H1 (cell line): ENCODE measurements at regions not wholly inside any gene's neighbourhood (a gene's known extent, or its start where the extent isn't known, plus 50 kb on each side); places are given as distances from the start of the nearest gene placed in this dataset.

ENCODE experiments used
- CTCF ChIA-PET: fragments of 300-600 bp; sonication (Branson Sonifier 250); formaldehyde crosslinking; loops from one replicate; lab custom pipeline; 2021; ENCODE audit not compliant: partially characterized antibody; lab: Charles Lee
- POLR2A ChIA-PET: fragments of 300-600 bp; sonication (Branson Sonifier 250); formaldehyde crosslinking; loops from one replicate; lab custom pipeline; 2021; ENCODE audit warnings: inconsistent platforms; ENCODE audit not compliant: partially characterized antibody; lab: Charles Lee
- DNase-seq, 2 experiments: peaks; one replicate each; pipeline versions ENCODE4 v3.0.0 to v3.0.0-alpha.2; 2010 to 2022; ENCODE audit warnings: low spot score in 2 of 2, low read depth in 1 of 2, mixed read lengths in 1 of 2
- FAIRE-seq: peaks from 2 replicates; lab custom pipeline; 2011; peaks lifted over from hg19 to GRCh38; lab: Jason Lieb, UNC
- H2AFZ ChIP-seq: 2 replicates; pipeline ENCODE4 v1.8.1; 2012; ENCODE audit warnings: low read length, inconsistent platforms
- H2AK5ac ChIP-seq: 2 replicates; pipeline ENCODE4 v1.6.1; 2013; ENCODE audit warnings: low read depth, low read length
- H2BK120ac ChIP-seq: replicated peaks from 2 replicates; pipeline ENCODE3; 2013; ENCODE audit warnings: low read depth, low read length, inconsistent platforms
- H2BK12ac ChIP-seq: 2 replicates; pipeline ENCODE4 v1.6.1; 2013; ENCODE audit warnings: low read depth, low read length
- H2BK15ac ChIP-seq: 2 replicates; pipeline ENCODE4 v1.6.1; 2013; ENCODE audit warnings: low read length
- H2BK20ac ChIP-seq: 2 replicates; pipeline ENCODE4 v1.6.1; 2013; ENCODE audit warnings: low read length
- H2BK5ac ChIP-seq: 2 replicates; pipeline ENCODE4 v1.6.1; 2013; ENCODE audit warnings: low read depth, low read length
- H3K14ac ChIP-seq: 2 replicates; pipeline ENCODE4 v1.6.1; 2013; ENCODE audit warnings: inconsistent platforms; ENCODE audit not compliant: insufficient read length
- H3K18ac ChIP-seq: 2 replicates; pipeline ENCODE4 v1.6.1; 2013; ENCODE audit warnings: low read length; ENCODE audit errors: extremely low read depth
- H3K23ac ChIP-seq: 2 replicates; pipeline ENCODE4 v1.6.1; 2013; ENCODE audit warnings: inconsistent platforms; ENCODE audit not compliant: insufficient read length
- H3K23me2 ChIP-seq: 2 replicates; pipeline ENCODE4 v1.6.1; 2013; ENCODE audit warnings: low read depth, low read length
- H3K27ac ChIP-seq: 2 replicates; pipeline ENCODE4 v1.6.1; 2011; ENCODE audit warnings: low read depth, low read length, inconsistent platforms
- H3K27me3 ChIP-seq, 4 experiments: replicated peaks in 1 of 4; 1 replicate in 1 of 4; 2 replicates in 3 of 4; pipeline versions ENCODE4 v1.6.1 to v1.8.1; 2011 to 2013; ENCODE audit warnings: low read length in 3 of 4, mild to moderate bottlenecking in 3 of 4, inconsistent platforms in 2 of 4, mixed read lengths in 2 of 4, moderate library complexity in 1 of 4; ENCODE audit not compliant: control insufficient read depth in 3 of 4, insufficient read depth in 3 of 4; ENCODE audit errors: extremely low read depth in 1 of 4
- H3K36me3 ChIP-seq, 4 experiments: 2 replicates each; pipeline versions ENCODE4 v1.6.1 to v1.8.1; 2011 to 2013; ENCODE audit warnings: mild to moderate bottlenecking in 4 of 4, low read length in 3 of 4, moderate library complexity in 2 of 4, control low read depth in 1 of 4, inconsistent platforms in 1 of 4; ENCODE audit not compliant: insufficient read depth in 4 of 4, control insufficient read depth in 2 of 4
- H3K4ac ChIP-seq: replicated peaks from 2 replicates; pipeline ENCODE3; 2013; ENCODE audit warnings: low read length, low read depth, mixed read lengths, inconsistent platforms; ENCODE audit not compliant: insufficient read length
- H3K4me1 ChIP-seq, 4 experiments: replicated peaks in 1 of 4; 1 replicate in 1 of 4; 2 replicates in 3 of 4; pipeline versions ENCODE4 v1.6.1 to v1.8.1; 2011 to 2013; ENCODE audit warnings: low read length in 3 of 4, inconsistent platforms in 2 of 4, mixed read lengths in 1 of 4; ENCODE audit not compliant: insufficient read depth in 4 of 4, control insufficient read depth in 3 of 4
- H3K4me2 ChIP-seq, 2 experiments: 2 replicates each; pipeline versions ENCODE4 v1.6.1 to v1.8.1; 2011 to 2013; ENCODE audit warnings: low read depth in 2 of 2, low read length in 2 of 2, control low read depth in 1 of 2, inconsistent platforms in 1 of 2, mild to moderate bottlenecking in 1 of 2; ENCODE audit not compliant: insufficient read depth in 1 of 2
- H3K4me3 ChIP-seq, 4 experiments: fragments of 200-600, 300-600 bp in 1 of 4; sonication (generic), shearing (Covaris generic), sonication (Bioruptor Twin) in 1 of 4; 2 replicates each; pipeline versions ENCODE4 v1.5.1 to v1.8.1; 2011 to 2016; ENCODE audit warnings: low read length in 4 of 4, low read depth in 3 of 4, control low read depth in 2 of 4, inconsistent platforms in 2 of 4, mild to moderate bottlenecking in 2 of 4, mixed read lengths in 1 of 4, moderate library complexity in 1 of 4; ENCODE audit not compliant: insufficient read depth in 2 of 4; ENCODE audit errors: extremely low read depth in 1 of 4
- H3K56ac ChIP-seq: replicated peaks from 2 replicates; pipeline ENCODE3; 2013; ENCODE audit warnings: low read depth, mild to moderate bottlenecking, mixed read lengths, low read length, inconsistent platforms; ENCODE audit not compliant: insufficient read length
- H3K79me1 ChIP-seq: 2 replicates; pipeline ENCODE4 v1.6.1; 2013; ENCODE audit warnings: low read depth, low read length, control low read depth
- H3K79me2 ChIP-seq, 2 experiments: 2 replicates each; pipeline versions ENCODE4 v1.6.1 to v1.8.1; 2012 to 2013; ENCODE audit warnings: low read length in 2 of 2, mild to moderate bottlenecking in 2 of 2, inconsistent platforms in 1 of 2; ENCODE audit not compliant: insufficient read depth in 2 of 2, control insufficient read depth in 1 of 2
- H3K9ac ChIP-seq, 4 experiments: replicated peaks in 1 of 4; 1 replicate in 1 of 4; 2 replicates in 3 of 4; pipeline versions ENCODE4 v1.6.1 to v1.8.1; 2011 to 2013; ENCODE audit warnings: low read depth in 3 of 4, low read length in 3 of 4, control low read depth in 2 of 4, mild to moderate bottlenecking in 2 of 4, moderate library complexity in 2 of 4, inconsistent platforms in 1 of 4; ENCODE audit errors: extremely low read depth in 1 of 4
- H3K9me3 ChIP-seq, 2 experiments: 2 replicates each; pipeline versions ENCODE4 v1.6.1 to v1.8.1; 2012 to 2013; ENCODE audit warnings: mild to moderate bottlenecking in 2 of 2, moderate library complexity in 2 of 2, control low read depth in 1 of 2, inconsistent platforms in 1 of 2, low read depth in 1 of 2, low read length in 1 of 2, mixed read lengths in 1 of 2; ENCODE audit not compliant: insufficient read depth in 2 of 2
- H4K20me1 ChIP-seq, 2 experiments: replicated peaks in 1 of 2; 2 replicates each; pipeline versions ENCODE3 to v1.8.1; 2011 to 2013; ENCODE audit warnings: inconsistent platforms in 2 of 2, low read length in 2 of 2, mild to moderate bottlenecking in 1 of 2; ENCODE audit not compliant: insufficient read depth in 2 of 2, control insufficient read depth in 1 of 2
- H4K5ac ChIP-seq: 2 replicates; pipeline ENCODE4 v1.6.1; 2013; ENCODE audit warnings: low read length, low read depth, mixed read lengths, inconsistent platforms; ENCODE audit not compliant: insufficient read length
- H4K8ac ChIP-seq: 2 replicates; pipeline ENCODE4 v1.8.0; 2013; ENCODE audit warnings: mild to moderate bottlenecking, moderate library complexity, low read length, inconsistent platforms; ENCODE audit not compliant: insufficient read depth; ENCODE audit errors: extremely low read depth
- H4K91ac ChIP-seq: replicated peaks from 2 replicates; pipeline ENCODE3; 2013; ENCODE audit warnings: low read length, mixed read lengths, inconsistent platforms; ENCODE audit not compliant: insufficient read length
- BCL11A ChIP-seq, 2 experiments: IDR thresholded peaks; one replicate each; pipeline ENCODE4 v1.6.1; 2011; ENCODE audit warnings: low read depth in 2 of 2, low read length in 2 of 2, mild to moderate bottlenecking in 2 of 2
- CREB1 ChIP-seq: IDR thresholded peaks from 2 replicates; pipeline ENCODE4 v1.6.1; 2012; ENCODE audit warnings: inconsistent platforms
- CTBP2 ChIP-seq: IDR thresholded peaks from 2 replicates; pipeline ENCODE4 v1.7.0; 2011; ENCODE audit warnings: borderline replicate concordance, mild to moderate bottlenecking, moderate library complexity, mixed read lengths, low read length; ENCODE audit not compliant: insufficient read depth, insufficient read length
- CTCF ChIP-seq, 3 experiments: IDR thresholded peaks; 1 replicate in 2 of 3; 2 replicates in 1 of 3; pipeline versions ENCODE4 v1.5.1 to v1.6.1; 2011; ENCODE audit warnings: low read length in 3 of 3, mild to moderate bottlenecking in 3 of 3, inconsistent platforms in 2 of 3, low read depth in 1 of 3, moderate library complexity in 1 of 3; ENCODE audit not compliant: insufficient read depth in 1 of 3; ENCODE audit errors: control extremely low read depth in 1 of 3
- EP300 ChIP-seq, 2 experiments: IDR thresholded peaks; 1 replicate in 1 of 2; 2 replicates in 1 of 2; pipeline ENCODE4 v1.6.1; 2011 to 2012; ENCODE audit warnings: low read depth in 2 of 2, low read length in 2 of 2, mild to moderate bottlenecking in 2 of 2, borderline replicate concordance in 1 of 2, inconsistent platforms in 1 of 2, moderate library complexity in 1 of 2
- HDAC6 ChIP-seq: IDR thresholded peaks from one replicate; pipeline ENCODE4 v1.7.1; 2012; ENCODE audit warnings: low read depth, mild to moderate bottlenecking, inconsistent platforms, low read length, moderate library complexity
- JUN ChIP-seq: IDR thresholded peaks from 2 replicates; pipeline ENCODE4 v1.6.1; 2011; ENCODE audit warnings: low read depth, mild to moderate bottlenecking, improper control_type of control experiment, low read length
- POLR2A ChIP-seq, 2 experiments: IDR thresholded peaks; 1 replicate in 1 of 2; 2 replicates in 1 of 2; pipeline ENCODE4 v1.6.1; 2011; ENCODE audit warnings: low read depth in 2 of 2, low read length in 2 of 2, mild to moderate bottlenecking in 2 of 2; ENCODE audit errors: control extremely low read depth in 1 of 2
- RFX5 ChIP-seq: IDR thresholded peaks from 2 replicates; pipeline ENCODE4 v1.6.1; 2011; ENCODE audit warnings: low read depth, low read length, improper control_type of control experiment, borderline replicate concordance
- TEAD4 ChIP-seq: IDR thresholded peaks from 2 replicates; pipeline ENCODE4 v1.6.1; 2012; ENCODE audit warnings: low read depth, low read length, inconsistent platforms, mixed read lengths
- WGBS, 2 experiments: shearing (Covaris generic) in 1 of 2; methylation state at CpG; one replicate each; pipeline versions ENCODE4 v1.1.6 to v1.1.7; 2013 to 2015; ENCODE audit warnings: low lambda C conversion rate in 2 of 2, mixed read lengths in 2 of 2, inconsistent platforms in 1 of 2, low coverage in 1 of 2, missing lambda C conversion rate in 1 of 2; ENCODE audit not compliant: insufficient replicate concordance in 2 of 2, insufficient coverage in 1 of 2, insufficient read length in 1 of 2; ENCODE audit errors: extremely low coverage in 1 of 2, missing lambda C conversion rate in 1 of 2; 5-methylcytosine and 5-hydroxymethylcytosine counted together

GRCh38 chr6:168864541-168865460 is 388.8 kb downstream of the THBS2 start:
- Histone ChIP-seq H3K14ac (no peak overlapping the region), H3K79me2 (no peaks in the 10 kb centered on the region), H4K20me1 (no peaks in the 10 kb centered on the region), H2AFZ (no peak overlapping the region), H3K4ac (no peak overlapping the region), H3K27me3 (no peaks in the 10 kb centered on the region), H2BK15ac (no peak overlapping the region), H2AK5ac (no peak overlapping the region), H3K9me3 (no peaks in the 10 kb centered on the region), H4K91ac (no peak overlapping the region), H2BK5ac (no peak overlapping the region), H2BK12ac (no peak overlapping the region), H3K18ac (no peak overlapping the region), H2BK20ac (no peak overlapping the region), H2BK120ac (no peak overlapping the region), H3K4me2 (no peak overlapping the region), H3K23ac (no peak overlapping the region), H3K27ac (no peak overlapping the region), H3K23me2 (no peaks in the 10 kb centered on the region), H3K56ac (no peak overlapping the region), H3K36me3 (no peaks in the 10 kb centered on the region), H3K4me3 (no peak overlapping the region), H3K9ac (no peak overlapping the region), H3K79me1 (no peaks in the 10 kb centered on the region), H3K4me1 (no peaks in the 10 kb centered on the region; a peak in 1 of 7 replicates), H4K8ac (no peak overlapping the region), H4K5ac (no peak overlapping the region)
- DNase-seq (no peak), FAIRE-seq (no peak)
- CTCF ChIA-PET: interaction anchor here (0.8 to 1.4 kb wide), 3 partner anchors 10 to 431 kb away, joined by 3 read pairs; no protein-coding TSS in a partner anchor
- POLR2A ChIA-PET: interaction anchor here (0.7 kb wide), 1 partner anchor 492 kb away, joined by 3 read pairs; no protein-coding TSS in a partner anchor
- 70% methylated on average over 7 of the region's 7 CpGs; no CpG with 5 or more reads in 1 of the 2 experiments for WGBS, 2 experiments
- TF ChIP-seq RFX5 (no peak), EP300 (IDR thresholded peaks at IDR 0.05; ENCODE audit: borderline replicate concordance in 1 of 2, low read depth in 2 of 2, low read length in 2 of 2) (no peak), HDAC6 (no peak), CTBP2 (no peak), JUN (no peak), BCL11A (IDR thresholded peaks at IDR 0.05; ENCODE audit: low read depth in 2 of 2, low read length in 2 of 2) (no peak), CREB1 (no peak), CTCF (IDR thresholded peaks at IDR 0.05; ENCODE audit: control extremely low read depth in 1 of 3, insufficient read depth in 1 of 3, low read depth in 1 of 3, low read length in 3 of 3) (no peak), POLR2A (IDR thresholded peaks at IDR 0.05; ENCODE audit: control extremely low read depth in 1 of 2, low read depth in 2 of 2, low read length in 2 of 2) (no peak), TEAD4 (no peak)
